Erythroblast (primary cell): ENCODE measurements at regions not wholly inside any gene's neighbourhood (a gene's known extent, or its start where the extent isn't known, plus 50 kb on each side); places are given as distances from the start of the nearest gene placed in this dataset.

Experiments
- GATA1 ChIP-seq: IDR thresholded peaks from 2 replicates; pipeline ENCODE4 v1.6.1; 2011; ENCODE audit warnings: low read depth, mild to moderate bottlenecking, control low read depth, low read length, moderate library complexity
- POLR2A ChIP-seq: IDR thresholded peaks from 2 replicates; pipeline ENCODE4 v1.6.1; 2011; ENCODE audit warnings: mild to moderate bottlenecking, low read length

GRCh38 chr15:45921978-45922377, 287.1 kb downstream of the SQOR start:
- TF ChIP-seq GATA1, result no peak
- TF ChIP-seq POLR2A, result no peak
